HEK293T (cell line): ENCODE measurements at regions not wholly inside any gene's neighbourhood (a gene's known extent, or its start where the extent isn't known, plus 50 kb on each side); places are given as distances from the start of the nearest gene placed in this dataset.

ENCODE experiments used
- CTCF ChIA-PET: fragments of 350-600 bp; formaldehyde crosslinking; extraction: SDS; loops from one replicate; lab custom pipeline; 2021; ENCODE audit warnings: antibody characterized with exemption, inconsistent platforms; lab: Yijun Ruan, JAX
- POLR2A ChIA-PET: fragments of 350-600 bp; formaldehyde crosslinking; extraction: SDS; loops from one replicate; lab custom pipeline; 2020; ENCODE audit warnings: antibody characterized with exemption, inconsistent platforms; lab: Yijun Ruan, JAX
- DNase-seq: peaks from one replicate; pipeline ENCODE4 v3.0.0; 2012; ENCODE audit warnings: mixed read lengths; ENCODE audit errors: extremely low spot score
- ARNT ChIP-seq: fragments of 450-650 bp; IDR thresholded peaks from 2 replicates; pipeline ENCODE4 v1.6.1; 2017; ENCODE audit warnings: mild to moderate bottlenecking
- BHLHE40 ChIP-seq: fragments of 450-650 bp; IDR thresholded peaks from 2 replicates; pipeline ENCODE4 v1.6.1; 2016; ENCODE audit warnings: mild to moderate bottlenecking, moderate library complexity, borderline replicate concordance
- CTBP1 ChIP-seq: fragments of 450-650 bp; IDR thresholded peaks from 2 replicates; pipeline ENCODE4 v1.6.1; 2016; ENCODE audit warnings: borderline replicate concordance
- ELF4 ChIP-seq: fragments of 450-650 bp; IDR thresholded peaks from 2 replicates; pipeline ENCODE4 v1.6.1; 2017; ENCODE audit warnings: antibody characterized with exemption
- FOXA1 ChIP-seq: fragments of 450-650 bp; IDR thresholded peaks from 2 replicates; pipeline ENCODE4 v1.6.1; 2016; ENCODE audit warnings: mild to moderate bottlenecking
- FOXK2 ChIP-seq: fragments of 450-650 bp; IDR thresholded peaks from 2 replicates; pipeline ENCODE4 v1.6.1; 2016; ENCODE audit warnings: mild to moderate bottlenecking
- FOXM1 ChIP-seq: fragments of 450-650 bp; IDR thresholded peaks from 2 replicates; pipeline ENCODE4 v1.6.1; 2017; ENCODE audit warnings: mild to moderate bottlenecking, borderline replicate concordance
- HDGF ChIP-seq: fragments of 450-650 bp; IDR thresholded peaks from 2 replicates; pipeline ENCODE4 v1.6.1; 2017; ENCODE audit warnings: antibody characterized with exemption, borderline replicate concordance
- L3MBTL2 ChIP-seq: fragments of 450-650 bp; conservative IDR thresholded peaks from 2 replicates; pipeline ENCODE4 v1.6.1; 2016; ENCODE audit warnings: mild to moderate bottlenecking
- LEF1 ChIP-seq: fragments of 450-650 bp; IDR thresholded peaks from 2 replicates; pipeline ENCODE4 v1.6.1; 2017; ENCODE audit warnings: mild to moderate bottlenecking, borderline replicate concordance
- NFRKB ChIP-seq: fragments of 450-650 bp; IDR thresholded peaks from 2 replicates; pipeline ENCODE4 v1.6.1; 2016; ENCODE audit warnings: mild to moderate bottlenecking, moderate library complexity
- SP1 ChIP-seq: fragments of 450-650 bp; IDR thresholded peaks from 2 replicates; pipeline ENCODE4 v1.6.1; 2017
- SUZ12 ChIP-seq: fragments of 450-650 bp; IDR thresholded peaks from 2 replicates; pipeline ENCODE4 v1.6.1; 2016; ENCODE audit warnings: mild to moderate bottlenecking
- TARDBP ChIP-seq: fragments of 450-650 bp; IDR thresholded peaks from 2 replicates; pipeline ENCODE4 v1.6.1; 2016
- ZNF384 ChIP-seq: fragments of 450-650 bp; IDR thresholded peaks from 2 replicates; pipeline ENCODE4 v1.6.1; 2016
- TF ChIP-seq, protein P1 (sequence below): fragments of 450-650 bp; IDR thresholded peaks from 2 replicates; pipeline ENCODE4 v1.6.1; 2016

DNA sequence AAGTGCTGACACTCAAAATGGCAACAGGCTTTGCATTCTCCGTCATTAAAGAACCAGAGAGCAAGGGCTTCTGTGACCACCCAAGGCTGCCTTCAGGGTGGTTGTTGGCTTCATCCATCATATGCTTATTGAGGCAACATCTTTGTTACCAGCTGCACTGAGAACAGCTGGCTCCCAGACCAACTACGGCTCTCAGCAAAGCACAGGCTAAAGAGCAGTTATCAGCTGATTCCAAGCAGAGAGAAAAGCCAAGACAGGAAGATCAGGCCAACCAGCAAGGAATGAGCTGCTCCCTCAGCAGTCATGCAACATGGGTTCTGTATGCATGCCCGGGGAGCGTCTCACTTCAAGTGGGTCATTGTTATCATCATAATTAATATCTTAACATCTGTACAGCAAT lies 358.9 kb downstream of the ACTL7B start:
- TF ChIP-seq SUZ12 = no peak
- no peak for TF ChIP-seq FOXM1
- no peak for TF ChIP-seq ARNT
- TF ChIP-seq NFRKB = no peak
- TF ChIP-seq FOXK2 = no peak
- TF ChIP-seq L3MBTL2 = no peak
- TF ChIP-seq FOXA1 = no peak
- no peak for TF ChIP-seq CTBP1
- no peak for TF ChIP-seq SP1
- TF ChIP-seq, protein P1, sequence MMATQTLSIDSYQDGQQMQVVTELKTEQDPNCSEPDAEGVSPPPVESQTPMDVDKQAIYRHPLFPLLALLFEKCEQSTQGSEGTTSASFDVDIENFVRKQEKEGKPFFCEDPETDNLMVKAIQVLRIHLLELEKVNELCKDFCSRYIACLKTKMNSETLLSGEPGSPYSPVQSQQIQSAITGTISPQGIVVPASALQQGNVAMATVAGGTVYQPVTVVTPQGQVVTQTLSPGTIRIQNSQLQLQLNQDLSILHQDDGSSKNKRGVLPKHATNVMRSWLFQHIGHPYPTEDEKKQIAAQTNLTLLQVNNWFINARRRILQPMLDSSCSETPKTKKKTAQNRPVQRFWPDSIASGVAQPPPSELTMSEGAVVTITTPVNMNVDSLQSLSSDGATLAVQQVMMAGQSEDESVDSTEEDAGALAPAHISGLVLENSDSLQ = no peak
- no peak for TF ChIP-seq TARDBP
- TF ChIP-seq HDGF = no peak
- TF ChIP-seq BHLHE40 = no peak
- no peak for TF ChIP-seq ZNF384
- TF ChIP-seq LEF1 = no peak
- no peak for TF ChIP-seq ELF4
- no peak for DNase-seq
- POLR2A ChIA-PET = no interaction called here
- CTCF ChIA-PET = interaction anchor here (0.7 kb wide), 1 partner anchor 16 kb away, joined by 3 read pairs; no protein-coding TSS in a partner anchor

DNA sequence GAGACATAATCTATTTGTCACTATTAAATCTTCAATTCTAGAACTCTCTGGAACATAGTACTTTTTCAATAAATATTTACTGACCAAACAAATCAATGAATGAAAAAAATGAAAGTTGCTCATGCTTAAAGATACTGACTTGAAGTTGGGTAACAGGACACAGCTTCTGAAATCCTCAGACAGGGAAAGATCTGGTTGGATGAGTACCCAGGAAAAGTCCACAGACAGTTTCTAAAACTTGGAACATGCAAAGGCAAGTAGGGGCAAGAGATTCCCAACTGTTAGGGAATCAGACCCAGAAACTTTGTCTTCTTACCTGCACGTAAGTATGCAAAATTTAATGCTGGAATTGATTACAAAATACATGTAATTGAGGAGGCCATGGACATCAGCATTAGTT lies 366.2 kb downstream of the ACTL7B start:
- CTCF ChIA-PET = no interaction called here
- no peak for TF ChIP-seq FOXA1
- TF ChIP-seq BHLHE40 = no peak
- TF ChIP-seq FOXK2 = no peak
- no peak for TF ChIP-seq HDGF
- TF ChIP-seq NFRKB = no peak
- TF ChIP-seq FOXM1 = no peak
- no peak for TF ChIP-seq ZNF384
- no peak for TF ChIP-seq CTBP1
- no peak for TF ChIP-seq LEF1
- no peak for TF ChIP-seq TARDBP
- DNase-seq = no peak
- POLR2A ChIA-PET = no interaction called here

DNA sequence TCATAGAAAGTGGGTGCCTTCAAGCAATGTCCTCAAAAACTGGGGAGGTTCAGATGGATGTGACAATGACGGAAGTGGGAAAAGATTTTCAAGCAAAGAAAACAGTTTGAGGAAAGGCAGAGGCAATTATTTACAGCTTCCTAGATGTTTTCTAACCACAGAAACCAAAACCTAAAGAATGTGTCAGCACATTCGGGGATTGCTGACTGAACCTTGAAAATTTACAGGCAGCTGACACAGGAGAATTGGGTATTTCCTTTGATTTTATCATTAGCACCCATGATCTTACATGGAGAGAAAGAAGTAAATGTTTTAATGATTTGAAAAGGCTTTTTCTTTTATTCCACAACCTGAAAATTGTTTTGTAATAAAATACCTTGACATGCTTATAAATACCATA lies 369.0 kb downstream of the ACTL7B start:
- no peak for TF ChIP-seq TARDBP
- no peak for TF ChIP-seq L3MBTL2
- no peak for TF ChIP-seq BHLHE40
- TF ChIP-seq CTBP1 = no peak
- no peak for TF ChIP-seq NFRKB
- no peak for TF ChIP-seq ELF4
- no peak for TF ChIP-seq FOXK2
- no peak for TF ChIP-seq ZNF384
- TF ChIP-seq, protein P1 = no peak
- no peak for DNase-seq
- ChIA-PET CTCF (no interaction called here), POLR2A (no interaction called here)

DNA sequence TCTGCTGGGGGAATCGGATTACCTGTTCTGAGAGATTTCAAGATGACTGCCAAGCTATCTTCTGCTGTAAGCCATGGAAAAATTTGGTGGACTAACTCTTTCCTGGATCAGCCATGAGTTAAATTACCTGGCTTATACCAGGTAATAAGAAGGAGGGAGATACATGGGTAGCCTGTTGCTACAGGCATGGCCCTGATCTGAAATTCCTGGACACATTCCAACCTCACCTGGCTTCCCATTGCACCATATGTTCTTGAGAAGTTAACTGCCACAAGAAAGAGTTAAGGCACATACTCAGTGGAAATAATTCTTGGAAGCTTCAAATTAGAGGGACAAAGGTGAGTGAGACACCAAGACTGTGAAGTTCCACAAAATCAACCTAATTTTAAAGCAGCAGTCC lies 371.3 kb downstream of the ACTL7B start:
- no peak for DNase-seq
- ChIA-PET CTCF (interaction anchor here (0.6 kb wide), 1 partner anchor 1954 kb away, joined by 3 read pairs; no protein-coding TSS in a partner anchor), POLR2A (no interaction called here)
- TF ChIP-seq FOXK2 = no peak
- no peak for TF ChIP-seq CTBP1
- TF ChIP-seq SUZ12 = no peak
- TF ChIP-seq FOXA1 = no peak
- no peak for TF ChIP-seq ELF4
- no peak for TF ChIP-seq BHLHE40
- no peak for TF ChIP-seq L3MBTL2
- no peak for TF ChIP-seq SP1
- no peak for TF ChIP-seq ARNT
- no peak for TF ChIP-seq HDGF
- no peak for TF ChIP-seq LEF1

DNA sequence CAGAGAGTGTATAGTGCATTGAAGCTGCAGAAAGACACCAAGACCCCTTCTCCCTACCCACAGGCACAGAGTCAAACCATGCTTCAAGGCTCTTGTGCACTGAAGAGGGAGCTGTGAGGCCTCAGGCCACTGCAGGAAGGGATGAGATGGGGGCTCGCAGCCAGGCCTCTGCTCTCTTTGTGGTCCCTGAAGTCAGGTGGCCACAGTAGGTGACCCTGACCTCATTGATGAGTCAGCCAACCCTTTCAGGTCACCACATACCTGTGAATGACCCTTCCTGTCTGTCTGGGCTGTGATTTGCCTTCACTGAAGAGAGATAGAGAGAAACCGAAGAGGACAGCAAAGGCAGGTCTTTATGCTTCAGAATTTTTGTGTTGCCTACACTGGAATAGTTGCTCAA lies 372.1 kb downstream of the ACTL7B start:
- POLR2A ChIA-PET = no interaction called here
- no peak for TF ChIP-seq L3MBTL2
- TF ChIP-seq BHLHE40 = no peak
- TF ChIP-seq LEF1 = no peak
- TF ChIP-seq SUZ12 = no peak
- TF ChIP-seq, protein P1 = no peak
- TF ChIP-seq NFRKB = no peak
- no peak for TF ChIP-seq ELF4
- no peak for TF ChIP-seq SP1
- no peak for TF ChIP-seq FOXA1
- TF ChIP-seq FOXM1 = no peak
- no peak for TF ChIP-seq TARDBP
- TF ChIP-seq HDGF = no peak
- TF ChIP-seq ZNF384 = no peak
- TF ChIP-seq CTBP1 = no peak
- no peak for TF ChIP-seq ARNT
- no peak for TF ChIP-seq FOXK2
- no peak for DNase-seq
- CTCF ChIA-PET = interaction anchor here (0.6 kb wide), 1 partner anchor 1955 kb away, joined by 3 read pairs; no protein-coding TSS in a partner anchor

DNA sequence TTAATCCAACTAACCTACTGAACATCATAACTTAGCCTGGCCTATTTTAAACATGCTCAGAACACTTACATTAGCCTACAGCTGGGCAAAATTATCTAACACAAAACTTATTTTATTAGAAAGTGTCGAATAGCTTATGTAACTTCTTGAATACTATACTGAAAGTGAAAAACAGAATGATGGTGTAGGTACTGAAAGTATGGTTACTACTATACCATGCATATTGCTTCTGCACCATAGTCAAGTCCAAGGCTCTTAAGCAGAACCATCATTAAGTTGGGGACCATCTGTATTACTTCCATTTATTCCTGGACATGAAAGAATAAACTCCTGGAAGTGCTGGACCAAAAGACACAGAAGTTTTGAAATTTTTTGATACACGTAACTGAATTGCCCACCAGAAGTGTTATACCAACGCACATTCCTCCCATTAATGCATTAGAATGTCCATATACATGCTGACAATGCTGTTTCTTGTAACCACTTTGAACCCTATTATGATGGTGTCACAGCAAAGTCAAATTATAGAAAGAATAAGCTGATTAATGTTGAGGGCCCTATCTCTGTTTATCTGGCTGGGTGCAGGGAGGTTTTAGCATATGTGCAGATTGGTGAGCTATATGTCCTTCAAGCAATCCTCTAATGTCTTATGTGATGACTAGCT lies 375.7 kb downstream of the ACTL7B start:
- DNase-seq = no peak
- CTCF ChIA-PET = no interaction called here
- TF ChIP-seq NFRKB (no peak), SUZ12 (no peak), TARDBP (no peak), ARNT (no peak), LEF1 (no peak), L3MBTL2 (no peak), ELF4 (no peak), CTBP1 (no peak), BHLHE40 (no peak), SP1 (no peak), FOXM1 (no peak), FOXA1 (no peak), ZNF384 (no peak), HDGF (no peak), FOXK2 (no peak)
- TF ChIP-seq, protein P1 = no peak
- POLR2A ChIA-PET = no interaction called here
